SK-N-MC (cell line): ENCODE measurements at regions not wholly inside any gene's neighbourhood (a gene's known extent, or its start where the extent isn't known, plus 50 kb on each side); places are given as distances from the start of the nearest gene placed in this dataset.
A peak's percentile ranks its signal among the peaks of the same experiment; 100 is the strongest.

Source experiments
- DNase-seq: peaks from one replicate; pipeline ENCODE4 v3.0.0-alpha.2; 2011; ENCODE audit warnings: low read depth, low spot score
- H3K27ac ChIP-seq: fragments of 200-600 bp; sonication (generic); 2 replicates; pipeline ENCODE4 v1.5.1; 2016; ENCODE audit warnings: mixed run types
- H3K36me3 ChIP-seq: fragments of 200-600 bp; sonication (generic); 2 replicates; pipeline ENCODE4 v1.6.1; 2017; ENCODE audit warnings: antibody characterized with exemption, low read length, mixed read lengths; ENCODE audit not compliant: insufficient read depth
- H3K4me3 ChIP-seq: fragments of 200-600 bp; sonication (generic); 2 replicates; pipeline ENCODE4 v1.5.1; 2016
- H3K9ac ChIP-seq: fragments of 200-600 bp; sonication (generic); 2 replicates; pipeline ENCODE4 v1.8.0; 2017; ENCODE audit warnings: mixed run types, mixed read lengths; ENCODE audit not compliant: insufficient read length
- H3K9me3 ChIP-seq: fragments of 200-600 bp; sonication (generic); 2 replicates; pipeline ENCODE4 v1.6.1; 2017; ENCODE audit warnings: low read depth, mild to moderate bottlenecking, antibody characterized with exemption, low read length, moderate library complexity, mixed read lengths
- EZH2 ChIP-seq: fragments of 200-600 bp; sonication (generic); IDR thresholded peaks from one replicate; pipeline ENCODE4 v1.6.1; 2017; ENCODE audit warnings: antibody characterized with exemption
- FOXP2 ChIP-seq: optimal IDR thresholded peaks from 2 replicates; pipeline ENCODE3; 2011; ENCODE audit warnings: mild to moderate bottlenecking, moderate library complexity; ENCODE audit not compliant: insufficient read depth; ENCODE audit errors: extremely low read length, control extremely low read depth
- POLR2AphosphoS5 ChIP-seq: IDR thresholded peaks from 2 replicates; pipeline ENCODE4 v1.6.1; 2012; ENCODE audit warnings: mild to moderate bottlenecking, low read depth, low read length, borderline replicate concordance

DNA sequence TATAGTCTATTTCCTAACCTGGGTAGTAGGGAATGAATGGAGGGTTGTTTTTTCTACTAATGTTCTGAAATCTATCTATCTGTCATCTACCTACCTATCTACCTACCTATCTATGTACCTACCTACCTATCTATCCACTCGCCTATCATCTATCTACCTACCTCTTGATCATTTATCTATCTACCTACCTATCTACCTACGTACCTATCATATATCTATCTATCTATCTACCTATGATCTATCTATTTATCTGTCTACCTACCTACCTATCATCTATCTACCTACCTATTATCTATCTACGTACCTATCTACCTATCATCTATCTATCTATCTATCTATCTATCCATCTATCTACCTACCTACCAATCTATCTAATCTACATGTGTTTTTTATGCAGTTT lies 62.5 kb upstream of the PHACTR1 start:
- H3K36me3 ChIP-seq, result no peaks in the 10 kb centered on the region
- no peak overlapping the region for H3K4me3 ChIP-seq
- H3K9ac ChIP-seq, result no peak overlapping the region
- no peak for DNase-seq
- no peaks in the 10 kb centered on the region for H3K9me3 ChIP-seq
- TF ChIP-seq POLR2AphosphoS5, result no peak
- H3K27ac ChIP-seq, result no peak overlapping the region

DNA sequence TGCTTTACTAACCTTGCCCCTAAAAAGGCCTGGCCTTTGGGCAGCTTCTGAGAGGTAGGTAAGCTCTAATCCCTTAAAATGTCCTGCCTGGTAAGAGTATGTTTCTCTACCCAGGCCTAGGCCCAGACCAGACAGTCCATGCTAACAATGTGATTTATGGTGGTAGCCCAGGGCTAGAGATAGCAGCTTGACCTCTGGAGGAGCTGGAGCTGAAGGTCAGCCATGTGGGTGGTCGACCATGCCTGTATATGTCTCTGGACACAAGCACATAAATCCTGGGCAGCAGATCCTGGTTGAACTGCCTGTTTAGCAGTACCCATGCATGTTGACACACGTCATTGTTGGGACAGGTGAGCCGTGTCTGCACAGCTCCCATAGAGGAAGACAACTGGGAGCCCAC lies 62.1 kb upstream of the PHACTR1 start:
- TF ChIP-seq FOXP2 (no peak), EZH2 (no peak), POLR2AphosphoS5 (no peak)

DNA sequence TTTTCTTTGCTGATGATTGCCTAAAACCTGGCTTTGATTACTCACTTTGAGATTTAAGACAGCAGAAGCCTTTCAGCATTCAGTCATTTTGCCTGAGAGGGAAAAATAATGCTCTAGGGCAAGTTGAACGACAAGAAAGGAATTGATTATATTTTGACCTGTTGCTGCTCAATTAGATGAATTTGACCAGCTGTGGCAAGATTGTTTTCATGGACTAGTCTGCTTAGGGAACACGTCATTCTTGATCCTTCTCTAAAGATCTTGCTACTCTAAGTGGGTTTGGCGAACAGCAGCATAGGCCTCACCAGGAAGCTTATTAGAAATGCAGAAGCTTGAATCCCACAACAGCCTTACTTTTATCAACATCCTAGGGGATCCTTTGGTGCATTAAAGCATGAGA lies 59.7 kb upstream of the PHACTR1 start:
- no peaks in the 10 kb centered on the region for H3K36me3 ChIP-seq
- H3K27ac ChIP-seq, result peak overlapping the region; percentile 48
- H3K9me3 ChIP-seq, result no peaks in the 10 kb centered on the region
- peak overlapping the region; percentile 34; the same call in 1 of the 2 replicates for H3K4me3 ChIP-seq
- H3K9ac ChIP-seq, result no peak overlapping the region
- peak; percentile 61 for DNase-seq
- no peak for TF ChIP-seq POLR2AphosphoS5
- TF ChIP-seq EZH2, result no peak
- no peak for TF ChIP-seq FOXP2

More for the DNA sequence above, 62.1 kb upstream of the PHACTR1 start:
- Histone ChIP-seq H3K27ac (no peak overlapping the region), H3K36me3 (no peaks in the 10 kb centered on the region), H3K9me3 (no peaks in the 10 kb centered on the region), H3K9ac (no peak overlapping the region), H3K4me3 (no peak overlapping the region)
- DNase-seq, result no peak

DNA sequence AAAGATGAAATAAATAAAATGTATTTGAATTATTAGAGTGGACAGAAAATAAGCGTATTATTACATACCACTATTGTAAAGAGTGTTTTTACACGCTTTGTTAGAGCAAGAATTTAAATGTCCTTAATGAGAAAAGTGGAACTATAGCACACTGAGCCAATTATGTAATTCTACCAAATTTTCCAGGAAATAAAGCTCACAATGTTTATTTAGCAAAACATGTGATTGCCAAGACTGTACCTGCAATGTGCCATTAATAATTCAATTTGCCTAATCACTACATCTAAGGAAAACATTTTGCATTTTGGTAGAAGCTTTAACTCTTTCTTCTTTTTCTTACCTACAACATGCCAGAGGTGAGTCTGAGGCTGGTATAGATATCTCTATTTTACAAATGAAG lies 58.7 kb upstream of the PHACTR1 start:
- Histone ChIP-seq H3K27ac (no peak overlapping the region), H3K9ac (no peak overlapping the region), H3K4me3 (no peak overlapping the region), H3K9me3 (no peaks in the 10 kb centered on the region), H3K36me3 (no peaks in the 10 kb centered on the region)
- TF ChIP-seq POLR2AphosphoS5 (no peak), EZH2 (no peak), FOXP2 (no peak)
- no peak for DNase-seq

DNA sequence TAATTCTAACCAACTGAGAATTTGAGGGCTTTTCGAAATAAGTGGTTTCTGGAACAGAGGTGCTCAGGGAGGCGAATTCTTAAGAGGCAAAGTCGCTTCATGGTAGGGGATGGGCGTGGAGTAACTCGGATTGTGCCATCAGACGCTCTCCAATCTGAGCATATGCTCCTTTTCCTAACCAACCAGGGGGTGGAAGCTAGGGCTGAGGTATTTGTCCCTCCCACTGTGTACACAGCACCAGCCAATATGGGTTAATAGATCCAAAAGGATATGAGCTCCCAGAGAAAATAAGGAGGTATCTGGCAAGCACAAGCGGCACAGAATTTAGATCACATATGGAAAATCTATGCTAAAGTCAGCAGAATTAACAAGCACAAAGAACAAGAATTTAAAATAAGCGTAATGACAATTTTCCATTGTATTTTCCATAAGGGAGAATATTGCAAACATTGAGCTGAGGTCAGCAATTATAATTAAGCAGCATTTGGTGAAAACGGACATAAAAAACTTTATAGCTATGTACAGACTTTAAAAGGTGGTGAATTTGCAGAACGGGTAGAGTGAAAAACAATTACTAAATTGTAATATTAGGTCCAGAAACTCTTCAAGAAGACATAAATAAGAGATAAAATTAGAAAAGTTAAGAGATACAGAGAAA lies 55.0 kb upstream of the PHACTR1 start:
- TF ChIP-seq POLR2AphosphoS5, result no peak
- no peak for TF ChIP-seq EZH2
- TF ChIP-seq FOXP2, result no peak
- H3K9ac ChIP-seq, result no peak overlapping the region
- H3K9me3 ChIP-seq, result no peaks in the 10 kb centered on the region
- H3K4me3 ChIP-seq, result no peak overlapping the region
- H3K27ac ChIP-seq, result no peak overlapping the region
- no peaks in the 10 kb centered on the region for H3K36me3 ChIP-seq
- no peak for DNase-seq
